ENCODE measurements at regions not wholly inside any gene's neighbourhood (a gene's known extent, or its start where the extent isn't known, plus 50 kb on each side); places are given as distances from the start of the nearest gene placed in this dataset.

- TF ChIP-seq POLR2A (IDR thresholded peaks at IDR 0.05) (no peak), CTCF (IDR thresholded peaks at IDR 0.05) (no peak)
Measured at GRCh38 chr2:103469800-103470199, 708.0 kb downstream of the TMEM182 start.

Data from adrenal gland (tissue), 5 donors.